Erythroblast (primary cell): ENCODE measurements at regions not wholly inside any gene's neighbourhood (a gene's known extent, or its start where the extent isn't known, plus 50 kb on each side); places are given as distances from the start of the nearest gene placed in this dataset.

Source experiments
- GATA1 ChIP-seq: IDR thresholded peaks from 2 replicates; pipeline ENCODE4 v1.6.1; 2011; ENCODE audit warnings: low read depth, mild to moderate bottlenecking, control low read depth, low read length, moderate library complexity
- POLR2A ChIP-seq: IDR thresholded peaks from 2 replicates; pipeline ENCODE4 v1.6.1; 2011; ENCODE audit warnings: mild to moderate bottlenecking, low read length

DNA sequence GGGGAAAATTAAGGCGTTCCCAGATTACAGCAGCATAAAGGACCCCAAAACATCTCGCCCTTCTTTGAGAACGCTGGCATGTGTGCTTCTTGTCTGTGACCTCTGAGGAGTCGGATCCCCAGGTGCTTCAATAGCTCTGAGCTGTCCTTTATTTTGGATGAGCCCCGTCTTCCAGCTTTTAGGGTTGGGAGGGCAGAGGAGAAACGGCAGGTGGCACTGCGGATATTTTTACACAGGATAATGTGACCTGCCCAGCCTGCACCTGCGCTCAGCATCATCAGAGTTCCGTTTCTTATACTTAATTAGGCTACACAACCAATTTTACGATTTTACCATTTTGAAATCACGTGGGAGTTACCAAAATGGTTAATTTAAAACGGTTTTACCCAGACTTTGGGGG, 147.7 kb upstream of the RPS6KA2 start:
- no peak for TF ChIP-seq POLR2A
- no peak for TF ChIP-seq GATA1
